ENCODE measurements at regions not wholly inside any gene's neighbourhood (a gene's known extent, or its start where the extent isn't known, plus 50 kb on each side); places are given as distances from the start of the nearest gene placed in this dataset.

GRCh38 chr1:96296991-96297390 lies 424.6 kb upstream of the PTBP2 start:
- TF ChIP-seq, protein P1, sequence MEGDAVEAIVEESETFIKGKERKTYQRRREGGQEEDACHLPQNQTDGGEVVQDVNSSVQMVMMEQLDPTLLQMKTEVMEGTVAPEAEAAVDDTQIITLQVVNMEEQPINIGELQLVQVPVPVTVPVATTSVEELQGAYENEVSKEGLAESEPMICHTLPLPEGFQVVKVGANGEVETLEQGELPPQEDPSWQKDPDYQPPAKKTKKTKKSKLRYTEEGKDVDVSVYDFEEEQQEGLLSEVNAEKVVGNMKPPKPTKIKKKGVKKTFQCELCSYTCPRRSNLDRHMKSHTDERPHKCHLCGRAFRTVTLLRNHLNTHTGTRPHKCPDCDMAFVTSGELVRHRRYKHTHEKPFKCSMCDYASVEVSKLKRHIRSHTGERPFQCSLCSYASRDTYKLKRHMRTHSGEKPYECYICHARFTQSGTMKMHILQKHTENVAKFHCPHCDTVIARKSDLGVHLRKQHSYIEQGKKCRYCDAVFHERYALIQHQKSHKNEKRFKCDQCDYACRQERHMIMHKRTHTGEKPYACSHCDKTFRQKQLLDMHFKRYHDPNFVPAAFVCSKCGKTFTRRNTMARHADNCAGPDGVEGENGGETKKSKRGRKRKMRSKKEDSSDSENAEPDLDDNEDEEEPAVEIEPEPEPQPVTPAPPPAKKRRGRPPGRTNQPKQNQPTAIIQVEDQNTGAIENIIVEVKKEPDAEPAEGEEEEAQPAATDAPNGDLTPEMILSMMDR (conservative IDR thresholded peaks at IDR 0.05; ENCODE audit: low read length), result no peak
- no peak for TF ChIP-seq EZH2phosphoT487 (IDR thresholded peaks at IDR 0.05; ENCODE audit: borderline replicate concordance, low read depth, low read length)

Data from OCI-LY7 (cell line).